ENCODE measurements at regions not wholly inside any gene's neighbourhood (a gene's known extent, or its start where the extent isn't known, plus 50 kb on each side); places are given as distances from the start of the nearest gene placed in this dataset.

- TF ChIP-seq CTCF (IDR thresholded peaks at IDR 0.05) (no peak), POLR2A (IDR thresholded peaks at IDR 0.05) (no peak)
Observed at GRCh38 chr12:116339800-116340371, 62.4 kb upstream of the MED13L start.
